HepG2 (cell line): ENCODE measurements at regions not wholly inside any gene's neighbourhood (a gene's known extent, or its start where the extent isn't known, plus 50 kb on each side); places are given as distances from the start of the nearest gene placed in this dataset.

Source experiments
- ESRRA ChIP-seq: sonication (generic); formaldehyde crosslinking; IDR thresholded peaks from 2 replicates; pipeline ENCODE4 v1.5.1; 2020; ENCODE audit warnings: mild to moderate bottlenecking, low read depth, missing genetic modification reagents
- KAT7 ChIP-seq: IDR thresholded peaks from 2 replicates; pipeline ENCODE4 v1.6.1; 2018; ENCODE audit warnings: borderline replicate concordance, missing compliant biosample characterization
- LRRFIP1 ChIP-seq: sonication (generic); formaldehyde crosslinking; conservative IDR thresholded peaks from 2 replicates; pipeline ENCODE4 v1.4.0; 2020; ENCODE audit warnings: missing genetic modification reagents
- PATZ1 ChIP-seq: sonication (generic); formaldehyde crosslinking; IDR thresholded peaks from 2 replicates; pipeline ENCODE4 v1.4.0; 2020; ENCODE audit warnings: missing genetic modification reagents
- RERE ChIP-seq: IDR thresholded peaks from 2 replicates; pipeline ENCODE4 v1.6.1; 2016; ENCODE audit warnings: low read depth, missing genetic modification reagents, missing compliant biosample characterization
- SP2 ChIP-seq: sonication (generic); formaldehyde crosslinking; IDR thresholded peaks from 2 replicates; pipeline ENCODE4 v1.5.1; 2020; ENCODE audit warnings: mild to moderate bottlenecking, missing genetic modification reagents
- TAF1 ChIP-seq: sonication (generic); formaldehyde crosslinking; IDR thresholded peaks from 2 replicates; pipeline ENCODE4 v1.4.0; 2020; ENCODE audit warnings: missing genetic modification reagents
- ZNF670 ChIP-seq: sonication (generic); formaldehyde crosslinking; IDR thresholded peaks from 2 replicates; pipeline ENCODE4 v1.8.0; 2022; ENCODE audit warnings: mild to moderate bottlenecking, missing genetic modification reagents, borderline replicate concordance

GRCh38 chr1:60668585-60668984 lies 413.8 kb upstream of the NFIA start:
- TF ChIP-seq LRRFIP1 (CRISPR knock-in tag) (no peak), TAF1 (CRISPR knock-in tag) (no peak), KAT7 (CRISPR knock-in tag) (no peak), SP2 (CRISPR knock-in tag) (no peak), ZNF670 (CRISPR knock-in tag) (no peak), RERE (CRISPR knock-in tag) (no peak), ESRRA (CRISPR knock-in tag) (no peak), PATZ1 (CRISPR knock-in tag) (no peak)
